HepG2 (cell line): ENCODE measurements at regions not wholly inside any gene's neighbourhood (a gene's known extent, or its start where the extent isn't known, plus 50 kb on each side); places are given as distances from the start of the nearest gene placed in this dataset.

Experiments
- ATAC-seq: fragments of 200-7000 bp; cut with Tn5 transposase; 3 replicates; pipeline ENCODE4 v1.9.1; 2020; ENCODE audit warnings: mild to moderate bottlenecking, moderate library complexity
- BruUV-seq: library from RNA; stranded (reverse); fragments of 400-500 nt; replicated peaks from 2 replicates; lab custom pipeline; 2021; lab: Mats Ljungman, UMichigan
- CTCF ChIA-PET: fragments of 300-600 bp; formaldehyde crosslinking; extraction: SDS; loops from one replicate; lab custom pipeline; 2021; ENCODE audit warnings: low total read pairs, inconsistent platforms, low intra/inter-chr PET ratio; lab: Yijun Ruan, JAX
- POLR2A ChIA-PET: fragments of 350-600 bp; sonication (Branson Sonifier 250); formaldehyde crosslinking; loops from one replicate; lab custom pipeline; 2020; ENCODE audit warnings: antibody characterized with exemption, inconsistent platforms; lab: Yijun Ruan, JAX
- DNase-seq: peaks from one replicate; pipeline ENCODE4 v3.0.0-alpha.2; 2015; ENCODE audit warnings: low spot score
- FAIRE-seq: peaks from 3 replicates; lab custom pipeline; 2011; peaks lifted over from hg19 to GRCh38; lab: Jason Lieb, UNC
- H2AFZ ChIP-seq: one replicate; pipeline ENCODE4 v1.6.1; 2011; ENCODE audit warnings: low read length, inconsistent platforms
- H3K27ac ChIP-seq: fragments of 300-600 bp; 3 replicates; pipeline ENCODE4 v1.8.0; 2011; ENCODE audit warnings: mixed run types, mild to moderate bottlenecking, mixed read lengths, low read length, inconsistent platforms; ENCODE audit not compliant: insufficient read depth; ENCODE audit errors: extremely low read length
- H3K27me3 ChIP-seq, 2 experiments: fragments of 200-600 bp in 1 of 2; 2 replicates in 1 of 2; 3 replicates in 1 of 2; pipeline versions ENCODE4 v1.6.0 to v1.8.0; 2011; ENCODE audit warnings: low read length in 2 of 2, mild to moderate bottlenecking in 2 of 2, moderate library complexity in 2 of 2, inconsistent platforms in 1 of 2; ENCODE audit not compliant: insufficient read depth in 2 of 2, control insufficient read depth in 1 of 2
- H3K36me3 ChIP-seq, 2 experiments: fragments of 200-600 bp in 1 of 2; replicated peaks in 1 of 2; 2 replicates in 1 of 2; 3 replicates in 1 of 2; pipeline versions ENCODE4 v1.5.1 to v1.8.0; 2011; ENCODE audit warnings: low read length in 2 of 2, inconsistent platforms in 1 of 2; ENCODE audit not compliant: insufficient read depth in 2 of 2, control insufficient read depth in 1 of 2
- H3K4me1 ChIP-seq: 2 replicates; pipeline ENCODE4 v1.5.1; 2012; ENCODE audit warnings: low read length, inconsistent platforms; ENCODE audit not compliant: insufficient read depth
- H3K4me2 ChIP-seq: 2 replicates; pipeline ENCODE4 v1.6.0; 2011; ENCODE audit warnings: low read depth, low read length, inconsistent platforms
- H3K4me3 ChIP-seq, 3 experiments: fragments of 200-600 bp in 1 of 3; sonication (generic), shearing (Covaris generic) in 1 of 3; replicated peaks in 1 of 3; 2 replicates each; pipeline ENCODE4 v1.5.1; 2011 to 2016; ENCODE audit warnings: low read length in 3 of 3, inconsistent platforms in 2 of 3, low read depth in 2 of 3, mild to moderate bottlenecking in 2 of 3, control low read depth in 1 of 3, mixed read lengths in 1 of 3; ENCODE audit not compliant: insufficient read depth in 1 of 3
- H3K79me2 ChIP-seq: one replicate; pipeline ENCODE4 v1.6.1; 2011; ENCODE audit warnings: low read length, inconsistent platforms; ENCODE audit not compliant: insufficient read depth
- H3K9ac ChIP-seq: 2 replicates; pipeline ENCODE4 v1.6.0; 2011; ENCODE audit warnings: mild to moderate bottlenecking, low read depth, low read length, inconsistent platforms; ENCODE audit not compliant: insufficient read depth
- H3K9me3 ChIP-seq: 2 replicates; pipeline ENCODE4 v1.5.1; 2012; ENCODE audit warnings: mild to moderate bottlenecking, low read length
- H4K20me1 ChIP-seq: 2 replicates; pipeline ENCODE4 v1.6.0; 2011; ENCODE audit warnings: inconsistent platforms, mild to moderate bottlenecking, low read length, moderate library complexity; ENCODE audit not compliant: insufficient read depth
- KDM4B ChIP-seq: sonication (generic); formaldehyde crosslinking; IDR thresholded peaks from 2 replicates; pipeline ENCODE4 v1.4.0; 2020; ENCODE audit warnings: missing genetic modification reagents
- RBAK ChIP-seq: sonication (generic); formaldehyde crosslinking; IDR thresholded peaks from 2 replicates; pipeline ENCODE4 v1.5.1; 2020; ENCODE audit warnings: mild to moderate bottlenecking, missing genetic modification reagents
- RFX3 ChIP-seq: IDR thresholded peaks from 2 replicates; pipeline ENCODE4 v1.6.1; 2016; ENCODE audit warnings: missing biosample characterization, missing genetic modification reagents
- RORA ChIP-seq: sonication (generic); formaldehyde crosslinking; IDR thresholded peaks from 2 replicates; pipeline ENCODE4 v1.5.0; 2020; ENCODE audit warnings: mild to moderate bottlenecking, missing genetic modification reagents, moderate library complexity
- SRSF9 ChIP-seq: fragments of 200-400 bp; formaldehyde crosslinking; IDR thresholded peaks from 2 replicates; pipeline ENCODE4 v1.6.1; 2018; ENCODE audit warnings: borderline replicate concordance, mild to moderate bottlenecking, low read depth, low read length; ENCODE audit not compliant: insufficient read depth, poor library complexity, severe bottlenecking
- ZNF10 ChIP-seq: sonication (generic); formaldehyde crosslinking; IDR thresholded peaks from 2 replicates; pipeline ENCODE4 v1.4.0; 2020; ENCODE audit warnings: mild to moderate bottlenecking, low read depth, missing genetic modification reagents, borderline replicate concordance
- ZNF264 ChIP-seq: sonication (generic); formaldehyde crosslinking; IDR thresholded peaks from 2 replicates; pipeline ENCODE4 v1.4.0; 2020; ENCODE audit warnings: missing genetic modification reagents
- WGBS: methylation state at CpG from one replicate; pipeline ENCODE4 v1.1.6; 2017; ENCODE audit warnings: low lambda C conversion rate; 5-methylcytosine and 5-hydroxymethylcytosine counted together
- in situ Hi-C: cut with HindIII; loops from 2 replicates; pipeline ENCODE4 v1.10.0; 2017; ENCODE audit warnings: low pct_unique_long_range_greater_than_20kb; ENCODE audit not compliant: extremely low pct_ligation_motif_present
- intact Hi-C: fragments of 100-400 bp; cut with micrococcal nuclease; formaldehyde crosslinking; loops from one replicate; pipeline ENCODE4 v1.10.0; 2022; ENCODE audit not compliant: unreplicated experiment

GRCh38 chrX:9330249-9330982 is 134.4 kb upstream of the TBL1X start (continued):
- no peak for TF ChIP-seq ZNF264 (CRISPR knock-in tag)
- no peak for TF ChIP-seq RFX3 (CRISPR knock-in tag)
- TF ChIP-seq SRSF9 = no peak
- TF ChIP-seq ZNF10 (CRISPR knock-in tag) = no peak

GRCh38 chrX:9333873-9334560 is 130.8 kb upstream of the TBL1X start:
- DNase-seq (no peak), ATAC-seq (no peak), FAIRE-seq (no peak)
- no peaks in the 10 kb centered on the region for H3K9me3 ChIP-seq
- POLR2A ChIA-PET = no interaction called here
- no peaks in the 10 kb centered on the region for H3K36me3 ChIP-seq
- H3K4me3 ChIP-seq = no peak overlapping the region
- no peaks in the 10 kb centered on the region for H4K20me1 ChIP-seq
- WGBS = 31% methylated on average over 8 of the region's 11 CpGs
- no peak overlapping the region for H3K9ac ChIP-seq
- no peaks in the 10 kb centered on the region for H3K27me3 ChIP-seq
- no peak overlapping the region for H3K27ac ChIP-seq
- H3K4me1 ChIP-seq = no peaks in the 10 kb centered on the region
- intact Hi-C loops = no loop called here
- CTCF ChIA-PET = no interaction called here
- no peaks in the 10 kb centered on the region for H3K79me2 ChIP-seq
- H2AFZ ChIP-seq = no peak overlapping the region
- in situ Hi-C loops = no loop called here
- no TSS peak for BruUV-seq
- TF ChIP-seq KDM4B = no peak
- no peak for TF ChIP-seq RORA (CRISPR knock-in tag)
- no peak for TF ChIP-seq RBAK (CRISPR knock-in tag)
- H3K4me2 ChIP-seq = no peak overlapping the region
